GM21576 (cell line): ENCODE measurements at regions not wholly inside any gene's neighbourhood (a gene's known extent, or its start where the extent isn't known, plus 50 kb on each side); places are given as distances from the start of the nearest gene placed in this dataset.
A peak's percentile ranks its signal among the peaks of the same experiment; 100 is the strongest.

Source experiments
- ATAC-seq: cut with Tn5 transposase; IDR thresholded peaks from one replicate; pipeline ENCODE4 v1.9.1; 2021; ENCODE audit warnings: mild to moderate bottlenecking, moderate library complexity; ENCODE audit not compliant: unreplicated experiment

DNA sequence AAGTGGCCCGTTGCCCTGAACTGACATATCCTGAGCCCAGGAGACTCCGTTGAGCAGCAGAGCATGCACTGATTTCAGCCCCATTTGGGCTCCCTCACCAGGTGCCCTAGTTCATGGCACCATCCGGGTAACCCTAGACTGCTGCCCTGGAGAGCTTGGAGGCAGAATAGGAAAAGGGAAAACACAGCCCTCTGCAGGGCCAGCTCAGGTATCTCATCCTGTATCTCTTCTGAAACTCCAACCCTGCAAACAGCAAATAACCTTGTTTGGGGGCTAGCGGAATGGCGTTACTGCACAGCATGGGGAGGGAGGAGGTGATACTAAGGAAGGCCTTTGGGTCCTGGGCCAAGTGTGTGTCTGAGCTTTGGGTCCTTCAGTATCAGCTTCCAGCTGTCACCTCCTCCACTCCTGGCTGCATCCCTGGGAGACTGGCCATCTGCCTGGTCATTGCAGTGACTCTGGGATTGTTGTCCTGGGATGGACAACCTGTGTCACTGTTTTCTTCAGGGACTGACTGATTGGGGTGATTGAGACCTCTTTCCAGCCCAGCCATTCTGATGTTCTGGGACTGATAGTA is 233.8 kb upstream of the SKOR2 start:
- ATAC-seq: no peak

DNA sequence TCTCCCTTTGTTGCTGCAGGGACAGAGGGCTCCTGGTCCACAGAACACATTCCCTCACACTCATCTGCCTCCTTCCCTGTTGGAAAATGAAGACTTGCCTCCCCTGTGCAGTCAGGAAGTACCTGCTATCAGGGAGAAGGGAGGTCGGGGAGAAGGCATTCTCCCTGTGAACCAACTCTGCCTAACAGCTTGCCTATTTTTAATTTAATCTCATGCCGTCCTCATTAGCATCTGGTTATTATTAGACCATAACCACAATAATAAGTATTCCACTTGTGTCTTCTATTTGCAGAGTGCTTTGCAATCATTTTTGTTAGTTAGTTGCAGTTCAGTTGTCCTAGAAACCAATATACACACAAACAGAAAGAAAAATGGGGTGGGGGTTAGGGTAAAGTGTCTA is 232.6 kb upstream of the SKOR2 start:
- no peak for ATAC-seq

DNA sequence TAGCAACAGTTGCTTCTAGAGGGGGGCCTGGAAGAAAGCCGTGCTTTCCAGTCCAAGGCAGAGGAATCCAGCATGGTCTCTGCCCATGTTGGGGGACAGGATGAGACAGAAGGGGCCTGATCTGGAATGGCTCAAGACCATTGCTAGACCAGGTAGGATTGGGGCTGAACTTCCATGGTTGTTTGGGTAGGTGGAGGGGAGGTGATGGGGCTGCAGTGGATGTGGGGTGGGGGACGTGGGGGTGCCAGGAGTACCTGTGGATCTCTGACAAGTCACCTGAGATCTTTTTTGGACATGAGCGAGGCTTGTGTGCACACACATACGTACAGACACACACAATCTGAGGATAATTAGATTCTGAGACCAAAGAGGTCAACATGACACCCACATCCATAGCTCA is 228.7 kb upstream of the SKOR2 start:
- ATAC-seq: no peak

DNA sequence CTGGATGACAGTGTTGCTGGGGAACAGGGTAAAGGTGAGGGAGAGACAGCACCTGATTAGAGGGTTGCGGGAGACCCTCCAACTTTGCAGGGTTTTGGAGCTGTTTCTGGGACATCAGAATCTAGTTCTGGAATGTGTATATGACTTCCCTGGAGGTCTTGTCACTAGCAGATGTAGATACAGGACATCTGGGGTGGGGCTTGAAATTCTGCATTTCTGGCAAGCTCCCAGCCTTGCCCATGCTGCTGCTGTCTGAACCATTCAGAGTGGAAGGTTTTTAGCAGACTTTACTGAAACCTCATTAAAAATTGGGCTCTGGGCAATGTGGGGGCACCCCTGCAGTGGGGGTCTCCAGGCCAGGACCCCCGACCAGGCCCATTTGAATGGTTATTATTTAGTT is 220.3 kb upstream of the SKOR2 start:
- ATAC-seq: no peak

DNA sequence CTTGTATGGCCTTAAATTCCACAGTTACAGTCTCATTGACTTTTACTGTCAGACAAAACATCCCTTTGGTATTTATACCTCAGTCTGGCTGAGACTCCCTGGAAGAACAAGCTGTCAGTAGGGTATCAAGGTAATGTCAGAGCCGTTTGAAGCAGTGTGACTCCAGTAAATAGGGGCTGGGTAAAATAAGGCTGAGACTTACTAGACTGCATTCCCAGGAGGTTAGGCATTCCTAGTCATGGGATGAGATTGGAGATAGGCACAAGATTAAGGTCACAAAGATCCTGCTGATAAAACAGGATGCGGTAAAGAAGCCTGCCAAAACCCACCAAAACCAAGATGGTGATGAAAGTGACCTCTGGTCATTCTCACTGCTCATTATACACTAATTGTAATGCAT is 219.5 kb upstream of the SKOR2 start:
- no peak for ATAC-seq

DNA sequence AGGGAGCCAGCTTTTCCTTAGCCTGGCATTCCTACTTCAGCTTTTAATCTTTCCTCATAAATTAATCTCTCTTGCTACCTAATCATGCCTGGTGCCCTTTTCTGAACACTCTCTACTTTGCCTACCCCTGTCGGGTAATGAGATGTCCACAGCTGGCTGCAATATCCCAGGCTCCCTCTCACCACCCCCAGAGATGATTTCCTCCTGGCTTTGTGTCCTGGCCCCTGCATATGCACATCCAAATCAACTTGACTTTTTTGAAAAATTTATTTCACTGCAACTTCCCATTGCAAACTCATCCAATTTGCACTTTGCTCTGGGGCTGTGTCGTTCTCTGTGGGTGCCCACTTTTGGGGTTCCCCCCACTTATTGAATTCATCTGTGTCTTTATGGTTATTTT is 218.1 kb upstream of the SKOR2 start:
- no peak for ATAC-seq

DNA sequence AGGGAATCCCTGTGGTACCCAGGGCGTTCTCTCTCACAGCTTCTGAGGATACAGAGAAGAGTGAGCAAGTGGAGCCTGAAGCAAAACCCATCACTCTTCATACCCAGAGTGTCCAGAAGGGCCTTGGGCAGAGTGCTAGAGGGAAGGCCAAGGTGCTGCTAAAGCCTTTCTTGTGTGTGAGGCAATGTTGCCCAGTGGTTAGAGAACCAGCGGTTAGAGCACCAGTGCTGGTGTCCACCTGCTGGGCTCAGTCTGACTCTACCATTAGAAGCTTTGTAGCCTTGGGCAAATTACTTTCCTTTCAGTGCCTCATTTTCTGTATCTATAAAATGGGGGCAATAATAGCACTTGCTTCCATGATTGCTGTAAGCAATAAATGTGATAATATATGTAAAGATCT is 210.5 kb upstream of the SKOR2 start:
- ATAC-seq: no peak

DNA sequence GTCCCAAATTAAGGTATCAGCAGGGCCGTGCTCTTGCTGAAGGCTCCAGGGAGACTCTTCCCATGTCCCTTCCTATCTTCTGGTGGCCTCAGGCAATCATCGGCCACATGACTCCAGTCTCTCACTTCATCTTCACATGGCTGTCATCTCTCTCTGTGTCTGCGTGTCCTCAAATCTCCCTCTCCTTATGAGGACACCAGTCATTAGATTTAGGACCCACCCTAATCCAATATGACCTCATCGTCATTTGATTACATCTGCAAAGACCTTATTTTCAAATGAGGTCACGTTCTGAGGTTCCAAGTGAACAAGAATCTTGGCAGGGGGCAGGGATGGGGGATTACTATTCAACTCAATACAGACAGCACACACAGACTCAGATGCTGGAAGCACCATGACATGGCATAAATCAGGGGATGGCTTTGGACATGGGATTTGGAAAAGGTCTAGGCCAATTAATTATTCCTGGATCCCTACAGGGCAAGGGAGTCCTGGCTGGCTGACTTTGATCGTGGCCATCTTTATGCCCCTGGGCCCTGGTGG is 210.0 kb upstream of the SKOR2 start:
- ATAC-seq: no peak

DNA sequence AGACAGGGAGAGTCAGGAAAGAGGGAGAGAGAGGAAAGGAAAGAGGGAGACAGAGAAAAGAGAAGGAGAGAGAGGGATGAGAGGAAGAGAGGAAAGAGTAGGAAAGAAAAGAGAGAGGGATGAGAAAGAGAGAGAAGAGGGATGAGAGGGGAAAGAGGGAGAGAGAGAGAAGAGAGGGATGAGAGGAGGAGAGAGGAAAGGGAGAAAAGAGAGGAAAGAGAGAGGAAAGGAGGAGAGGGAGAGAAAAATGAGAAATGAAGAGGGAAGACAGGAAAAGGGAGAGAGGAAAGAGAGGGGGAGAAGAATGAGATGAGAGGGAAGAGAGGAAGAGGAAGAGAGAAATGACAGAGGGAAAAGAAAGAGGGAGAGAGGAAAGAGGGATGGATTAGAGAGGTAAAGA is 207.0 kb upstream of the SKOR2 start:
- ATAC-seq: no peak

DNA sequence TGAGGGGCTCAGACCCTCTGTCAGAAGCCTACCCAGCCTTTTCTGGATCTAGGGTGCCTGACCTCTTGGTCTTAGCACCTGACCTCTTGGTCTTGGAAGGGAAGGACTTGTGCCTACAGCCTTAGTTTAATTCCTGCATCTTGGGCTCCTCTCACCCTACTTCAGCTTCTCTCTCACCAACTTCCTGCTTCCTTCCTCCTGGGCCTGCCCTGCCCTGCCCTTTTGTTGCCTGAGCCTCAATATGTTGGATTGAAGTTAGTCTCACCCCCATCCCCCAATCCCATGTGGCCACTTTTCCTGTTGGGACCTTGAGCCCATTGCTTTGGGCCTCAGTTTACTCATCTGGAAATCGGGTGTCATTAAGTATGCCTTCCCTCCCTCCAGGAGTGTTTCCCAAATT is 206.2 kb upstream of the SKOR2 start:
- ATAC-seq: no peak

DNA sequence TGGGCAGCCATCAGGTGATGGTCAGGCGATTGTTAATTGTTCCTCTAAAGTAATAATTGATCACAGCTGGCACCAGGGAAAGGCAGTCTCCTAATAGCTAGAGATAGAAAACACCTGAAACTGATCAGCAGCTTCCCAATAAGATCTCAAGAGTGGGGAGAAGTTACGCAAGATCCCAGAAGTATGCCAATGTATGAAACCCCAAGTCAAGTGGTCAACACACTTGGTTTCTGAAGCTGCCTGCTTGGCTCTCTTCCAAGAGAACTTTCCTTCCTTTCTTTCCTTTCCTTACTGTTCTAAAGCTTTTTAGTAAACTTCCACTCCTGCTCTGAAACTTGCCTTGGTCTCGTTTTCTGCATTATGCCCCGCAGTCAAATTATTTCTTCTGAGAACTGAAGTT is 201.6 kb upstream of the SKOR2 start:
- ATAC-seq: no peak

DNA sequence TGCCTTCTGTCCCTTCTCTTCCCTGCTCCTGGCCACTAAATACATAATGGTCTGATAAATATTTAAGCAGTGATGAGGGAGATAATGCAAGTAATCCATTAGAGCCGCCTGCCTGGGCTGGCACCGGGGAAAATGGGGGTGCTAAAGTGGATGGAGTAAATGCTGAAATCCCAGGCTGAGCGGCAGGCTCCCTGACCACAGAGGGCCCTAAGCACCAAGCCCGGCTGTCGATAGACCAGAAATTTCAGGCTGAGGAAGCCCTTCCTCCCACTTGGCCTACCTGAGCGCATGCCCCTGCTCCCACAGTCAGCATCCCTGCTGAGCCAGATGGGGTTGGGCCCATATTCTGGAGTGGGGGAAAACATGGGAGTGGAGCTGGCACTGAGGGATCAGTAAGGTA is 197.5 kb upstream of the SKOR2 start:
- no peak for ATAC-seq

DNA sequence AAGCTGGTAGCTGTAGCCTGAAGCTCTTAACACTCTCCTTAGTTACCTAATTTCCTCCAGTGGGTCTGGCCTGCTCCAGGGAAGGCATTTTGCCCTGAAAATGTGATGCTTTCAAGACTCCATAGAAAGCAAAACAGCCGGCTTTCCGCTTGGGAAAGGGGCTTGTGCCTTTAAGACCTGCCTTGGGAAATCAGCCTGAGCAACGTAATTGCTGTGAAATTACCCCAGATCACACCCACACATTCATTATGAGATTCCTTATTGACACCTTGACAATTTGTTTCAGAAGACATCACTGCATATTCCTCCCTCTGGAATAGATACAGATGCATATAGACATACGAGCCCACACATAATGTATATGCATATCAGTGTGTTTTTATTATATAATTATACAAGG is 190.5 kb upstream of the SKOR2 start:
- ATAC-seq: no peak

DNA sequence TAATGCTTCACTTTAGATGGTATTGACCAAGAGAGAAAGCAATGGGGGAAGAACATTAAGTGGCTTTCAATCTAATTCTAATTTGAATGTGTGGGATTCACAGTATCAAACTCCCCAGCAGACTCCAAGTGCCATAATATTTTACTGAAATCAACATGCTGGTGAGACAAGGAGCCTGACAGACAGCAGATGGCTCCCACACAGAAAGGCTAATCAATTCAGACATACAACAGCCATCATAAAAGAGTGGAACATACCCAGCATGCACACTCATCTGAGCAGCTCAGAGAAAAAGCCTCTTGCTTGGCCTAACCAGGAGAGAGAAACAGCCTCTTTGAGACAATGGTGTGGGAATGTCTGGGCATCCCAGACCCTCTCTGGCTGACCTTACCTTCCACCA is 186.5 kb upstream of the SKOR2 start:
- ATAC-seq: no peak

DNA sequence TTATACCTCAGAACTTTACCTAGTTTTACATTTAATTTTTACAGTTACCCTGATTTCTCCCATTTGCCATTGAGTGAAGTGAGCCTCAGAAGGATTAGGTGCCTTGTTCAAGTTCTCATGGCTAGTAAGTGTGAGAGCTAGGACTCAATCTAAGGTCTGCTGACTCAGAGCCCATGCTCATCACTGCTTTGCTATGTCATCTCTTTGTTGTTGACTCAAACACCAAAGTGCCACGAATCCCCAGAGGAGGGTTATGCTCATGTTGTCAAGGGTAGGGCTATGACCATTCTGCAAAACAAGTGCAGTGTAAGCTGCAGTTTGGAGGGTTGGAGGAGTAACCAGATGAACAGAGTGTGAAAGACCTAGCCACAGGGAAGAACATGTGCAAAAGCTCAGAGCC is 185.4 kb upstream of the SKOR2 start:
- ATAC-seq: no peak

DNA sequence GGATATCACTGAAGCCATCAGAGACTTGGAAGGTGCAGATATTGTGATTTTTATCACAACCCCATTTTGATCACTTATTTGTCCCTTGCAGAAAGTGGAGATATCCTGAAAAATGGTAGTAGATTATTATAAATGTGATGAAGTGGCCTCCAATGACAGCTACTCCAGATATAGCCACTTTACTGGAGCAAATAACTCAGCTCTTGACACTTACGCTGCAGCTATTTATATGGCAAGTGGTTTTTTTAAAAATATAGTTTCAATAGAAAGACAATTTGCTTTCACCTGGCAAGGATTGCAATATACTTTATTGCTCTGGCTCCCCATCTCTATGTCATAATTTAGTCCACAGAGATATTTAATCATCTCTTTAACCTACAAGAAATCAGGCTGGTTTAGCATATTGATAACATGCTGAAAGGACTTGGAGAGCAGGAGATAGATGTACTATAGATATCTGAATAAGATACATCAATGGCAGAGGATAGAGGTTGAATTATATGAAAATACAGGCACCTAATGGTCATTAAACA is 182.8 kb upstream of the SKOR2 start:
- ATAC-seq: no peak

DNA sequence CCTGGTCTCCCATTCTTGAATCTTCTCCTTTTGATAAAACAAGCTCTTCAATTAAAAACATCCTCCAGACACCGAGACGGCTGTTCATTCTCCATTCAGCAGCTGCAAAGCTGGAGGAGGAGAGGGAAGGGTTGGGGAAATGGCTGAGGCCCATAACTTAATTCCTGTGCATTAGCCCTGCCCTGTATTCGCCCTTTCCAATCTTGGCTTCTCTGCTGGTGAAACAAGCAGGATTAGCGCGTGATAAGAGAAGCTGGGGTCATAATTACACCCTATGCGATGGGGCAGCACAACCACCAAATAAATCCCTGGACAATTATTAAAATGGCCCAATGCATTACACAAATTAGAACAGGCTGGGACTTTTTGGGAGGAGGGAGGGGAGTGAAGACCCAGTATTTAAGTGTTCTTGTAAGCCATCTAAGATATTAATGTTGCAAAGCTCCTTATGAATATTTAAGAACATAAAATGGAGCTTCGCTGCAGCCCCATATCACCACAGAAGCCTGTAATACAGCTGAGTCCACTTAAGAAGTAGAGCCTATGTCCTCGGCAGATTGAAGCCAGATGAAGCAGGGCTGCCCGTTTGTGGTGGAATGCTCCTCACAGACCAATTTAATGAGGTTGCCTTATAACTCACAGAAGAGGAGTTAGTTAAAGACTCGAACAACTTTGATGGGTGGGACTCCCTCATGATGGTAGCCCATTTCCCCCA is 176.6 kb upstream of the SKOR2 start:
- ATAC-seq: no peak

DNA sequence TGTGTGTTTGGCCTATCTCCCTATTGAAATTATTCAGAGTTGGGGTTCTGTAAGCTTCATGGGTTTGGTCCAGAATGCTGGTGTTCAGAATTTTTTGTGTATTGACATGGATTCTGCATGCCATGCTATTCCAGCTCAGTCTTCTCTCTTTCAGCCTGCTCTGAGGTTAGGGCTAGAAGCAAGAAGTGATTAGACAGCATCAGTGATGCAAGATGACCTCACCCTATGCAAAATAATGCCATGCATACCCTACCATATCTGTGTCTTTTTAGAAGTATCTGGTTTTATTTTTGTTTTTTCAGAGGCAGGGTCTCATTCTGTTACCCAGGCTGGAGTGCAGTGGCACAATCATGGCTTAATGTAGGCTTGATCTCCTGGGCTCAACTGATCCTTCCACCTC is 175.6 kb upstream of the SKOR2 start:
- ATAC-seq: no peak

DNA sequence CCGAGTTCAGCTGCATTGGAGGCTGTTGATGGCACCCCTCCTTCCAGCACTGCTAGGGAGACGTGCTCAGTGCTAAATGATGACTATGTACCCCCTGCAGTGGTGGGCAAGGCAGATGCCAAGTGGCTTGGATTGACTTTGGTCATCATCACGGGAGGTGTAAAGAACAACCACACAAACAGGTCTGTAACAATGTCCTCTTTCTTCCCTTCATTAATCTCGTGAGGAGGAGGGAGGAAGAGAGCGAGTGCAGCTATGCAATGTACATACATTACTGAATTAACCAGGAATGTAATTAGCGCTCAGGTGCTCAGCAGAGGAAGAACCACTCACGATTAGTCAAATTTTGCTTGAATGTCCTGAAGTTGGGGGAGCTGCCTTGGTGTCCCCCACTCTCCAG is 173.9 kb upstream of the SKOR2 start:
- no peak for ATAC-seq

DNA sequence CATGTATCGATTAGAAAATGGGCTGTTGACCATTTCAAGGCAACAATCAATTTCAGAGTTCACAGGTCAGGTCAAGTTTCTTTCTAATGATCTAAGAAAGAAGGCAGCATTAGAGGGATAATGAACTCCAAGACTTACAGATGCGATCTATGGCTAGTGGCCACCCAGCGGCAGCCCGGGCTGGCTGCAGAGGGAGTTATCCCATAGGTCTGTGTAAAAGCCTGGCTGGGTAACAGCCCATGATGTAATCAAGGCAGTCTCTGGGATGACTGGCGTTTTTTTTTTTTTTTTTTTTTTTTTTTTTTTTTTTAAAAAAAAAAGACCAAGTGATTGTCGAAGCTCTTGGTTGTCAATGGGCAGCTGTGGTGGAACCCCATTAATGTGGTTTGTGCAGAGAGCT is 171.1 kb upstream of the SKOR2 start:
- no peak for ATAC-seq

DNA sequence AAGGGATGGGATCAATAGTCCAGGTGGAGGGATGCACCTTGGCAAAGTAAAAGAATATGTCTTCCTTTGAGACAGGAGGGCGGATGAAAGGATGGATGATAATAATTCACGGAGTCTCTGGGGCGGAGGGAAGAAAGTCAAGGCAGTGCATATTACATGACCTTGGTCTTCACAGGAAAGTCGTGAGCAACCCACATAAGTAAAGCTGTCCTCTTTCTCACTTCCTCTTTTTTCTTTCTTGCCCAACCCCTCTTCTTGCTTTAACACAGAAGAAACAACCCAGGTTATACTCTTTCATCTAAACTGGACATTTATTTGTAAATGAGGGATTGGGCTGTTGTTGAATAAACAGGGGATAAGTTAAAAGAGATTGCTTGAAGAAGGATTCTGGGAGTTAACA is 168.7 kb upstream of the SKOR2 start:
- peak; percentile 83 for ATAC-seq

DNA sequence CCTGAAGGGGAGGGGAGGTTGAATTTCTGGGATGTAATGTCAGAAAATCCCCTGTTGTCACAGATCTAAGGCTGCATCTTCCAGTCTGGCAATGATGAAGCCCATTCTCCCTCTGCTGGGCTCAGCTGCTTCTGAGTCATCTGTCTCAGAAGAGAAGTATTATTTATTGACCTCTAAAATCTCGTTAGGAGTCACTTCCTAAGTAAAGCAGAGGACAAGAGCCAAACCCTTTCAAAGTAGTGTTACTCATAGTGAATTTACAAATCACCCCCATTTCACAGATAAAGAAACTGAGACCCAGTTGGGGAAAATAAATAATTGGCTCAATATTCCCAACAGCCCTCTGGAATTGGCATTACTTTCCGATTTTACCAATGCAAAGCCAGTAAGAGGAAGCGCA is 167.3 kb upstream of the SKOR2 start:
- ATAC-seq: no peak

DNA sequence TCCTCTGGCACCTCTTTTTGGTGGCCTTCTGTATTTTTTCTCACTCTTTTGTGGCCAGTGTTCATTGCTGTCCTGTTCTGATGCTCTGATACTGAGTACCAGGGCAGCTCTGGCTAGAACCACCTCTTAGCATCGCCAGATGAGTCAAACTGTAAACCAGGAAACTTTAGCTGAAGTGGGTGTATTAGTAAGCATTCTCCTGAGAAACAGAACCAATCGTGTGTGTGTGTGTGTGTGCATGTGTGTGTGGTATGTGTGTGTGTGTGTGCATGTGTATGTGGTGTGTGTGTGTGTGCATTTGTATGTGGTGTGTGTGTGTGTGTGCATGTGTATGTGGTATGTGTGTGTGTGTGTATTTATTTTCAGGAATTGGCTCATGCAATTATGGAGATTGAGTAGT is 166.3 kb upstream of the SKOR2 start:
- ATAC-seq: no peak
